Activated T-cell treated with anti-CD3 and anti-CD28 coated beads for 4 hours (primary cell): ENCODE measurements at regions not wholly inside any gene's neighbourhood (a gene's known extent, or its start where the extent isn't known, plus 50 kb on each side); places are given as distances from the start of the nearest gene placed in this dataset.
"Not testable (repeated sequence)": the region's sequence is repeated elsewhere in the genome, so short reads cannot be mapped to it uniquely, and the experiment has no call there.

Experiments
- DNase-seq: peaks from one replicate; pipeline ENCODE4 v3.0.0-alpha.2; 2020

DNA sequence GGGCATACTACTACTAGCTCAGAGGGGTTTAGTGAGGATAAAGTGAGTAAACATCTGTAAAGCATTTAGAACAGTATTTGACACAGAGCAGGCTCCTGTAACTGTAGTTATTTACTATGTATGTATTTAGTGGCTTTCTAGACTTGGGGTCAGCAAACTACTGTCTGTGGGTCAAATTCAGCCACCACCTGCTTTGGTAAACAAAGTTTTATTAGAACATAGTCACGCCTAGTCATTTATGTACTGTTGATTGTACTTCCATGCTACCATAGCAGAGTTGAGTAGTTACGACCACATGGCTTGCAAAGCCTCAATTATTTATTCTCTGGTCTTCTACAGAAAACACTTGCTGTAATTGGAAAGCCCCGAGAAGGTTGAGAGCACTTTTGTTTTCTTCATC lies 248.5 kb upstream of the PLPP4 start:
- DNase-seq, result no peak

DNA sequence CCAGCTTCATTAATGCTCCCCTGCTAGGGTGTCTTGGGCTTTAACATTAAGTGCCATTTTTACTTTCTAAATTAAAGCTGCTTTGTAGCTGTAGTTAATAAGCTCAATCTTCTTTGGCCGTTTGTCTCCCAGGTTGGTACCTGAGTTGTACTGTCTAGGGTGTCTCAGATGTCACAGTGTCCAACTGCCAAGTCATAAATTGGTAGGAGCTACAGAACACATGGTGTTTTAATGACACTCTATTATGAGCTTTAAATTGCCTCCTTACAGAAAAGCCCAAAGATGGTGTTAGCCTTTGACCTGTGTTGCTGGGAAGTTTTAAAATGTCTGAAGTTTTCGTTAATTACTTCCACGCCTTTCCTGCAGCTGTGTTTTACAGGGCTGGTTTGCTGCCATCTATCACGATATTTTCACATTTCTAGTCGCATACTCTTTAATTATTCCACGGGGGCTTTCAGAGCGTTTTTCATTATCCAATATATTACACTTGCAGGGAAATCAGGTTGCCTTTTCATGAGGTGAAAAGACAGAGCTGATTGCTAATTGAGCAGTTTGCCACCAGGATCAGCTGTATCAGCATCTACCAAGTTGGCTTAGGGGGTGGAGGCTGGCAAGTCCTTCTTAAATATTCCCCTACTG lies 247.8 kb upstream of the PLPP4 start:
- no peak for DNase-seq

DNA sequence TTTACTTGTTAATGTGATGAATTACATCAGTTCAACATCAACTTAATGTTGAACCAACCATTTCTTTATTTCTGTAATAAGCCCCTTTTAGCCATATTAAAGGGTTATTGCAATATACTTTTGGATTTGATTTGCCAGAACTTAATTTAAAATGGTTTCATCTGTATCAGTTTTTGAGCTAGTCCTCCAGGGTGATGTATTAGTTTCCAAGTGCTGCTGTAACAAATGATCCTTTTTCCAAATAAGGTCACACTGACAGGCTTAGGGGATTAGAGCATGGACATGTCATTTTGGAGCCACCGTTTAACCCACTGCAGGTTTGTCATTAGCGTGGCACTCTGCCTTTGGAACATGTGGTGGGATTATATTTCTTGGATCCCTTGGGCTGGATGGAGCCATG lies 244.8 kb upstream of the PLPP4 start:
- no peak for DNase-seq

DNA sequence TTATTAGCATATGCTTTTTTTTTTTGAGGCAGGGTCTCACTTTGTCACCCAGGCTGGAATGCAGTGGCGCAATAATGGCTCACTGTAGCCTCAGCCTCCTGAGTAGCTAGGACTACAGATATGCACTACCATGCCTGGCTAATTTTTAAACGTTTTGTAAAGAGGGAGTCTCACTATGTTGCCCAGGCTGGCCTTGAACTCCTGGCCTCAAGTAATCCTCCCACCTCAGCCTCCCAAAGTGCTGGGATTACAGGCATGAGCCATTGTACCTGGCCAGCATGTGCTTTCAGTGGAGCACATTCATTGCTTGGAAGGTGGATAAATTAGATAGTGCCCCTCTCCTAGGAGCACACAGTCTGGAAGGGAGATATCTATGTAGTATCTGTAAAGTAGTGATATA lies 243.7 kb upstream of the PLPP4 start:
- DNase-seq, result not testable (repeated sequence)

DNA sequence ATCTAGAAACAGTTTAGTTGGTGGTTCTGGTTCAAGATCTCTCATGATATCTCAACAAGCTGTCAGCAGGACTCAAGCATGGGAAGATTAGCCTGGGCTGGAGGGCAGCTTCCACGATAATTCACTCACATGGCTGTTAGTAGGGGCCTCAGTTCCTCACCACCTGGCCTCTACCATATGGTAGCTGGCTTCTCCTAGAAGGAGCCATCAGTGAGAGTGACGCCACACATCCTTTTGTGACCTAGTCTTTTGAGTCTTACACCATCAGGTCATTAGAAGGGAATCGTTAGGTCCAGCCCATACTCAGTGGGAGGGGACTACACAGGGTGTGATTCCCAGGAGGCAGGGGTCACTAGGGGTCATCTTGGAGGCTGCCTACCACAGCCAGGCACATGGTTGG lies 239.3 kb upstream of the PLPP4 start:
- DNase-seq, result no peak

DNA sequence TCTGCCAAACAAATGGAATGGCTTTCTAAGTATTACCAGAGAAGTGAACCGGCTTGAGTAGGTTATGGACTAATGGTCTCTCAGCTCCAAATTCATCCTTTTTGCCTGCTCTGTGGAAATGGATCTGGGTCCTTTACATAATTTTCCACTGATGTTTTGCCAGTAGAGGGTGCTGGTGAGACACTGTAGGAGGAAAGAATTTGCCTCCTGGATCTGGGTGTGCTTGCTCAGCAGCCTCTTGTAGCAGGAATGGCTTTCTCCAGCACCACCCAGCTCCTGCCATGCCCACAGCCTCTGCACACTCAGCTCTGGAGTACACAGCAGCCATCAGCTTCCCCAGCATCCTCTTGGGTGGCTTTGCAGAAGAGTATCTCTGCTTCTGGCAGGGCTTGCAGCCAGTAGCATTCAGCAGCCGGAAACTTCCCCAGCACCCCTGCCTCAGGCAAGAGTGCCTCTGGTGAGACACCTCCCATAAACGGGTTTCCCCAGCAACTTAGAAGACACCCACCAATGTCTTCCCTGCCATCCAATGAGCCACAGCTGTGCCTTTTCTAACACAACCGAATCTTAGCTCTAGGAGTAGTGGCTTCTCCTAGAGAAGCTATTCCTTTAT lies 235.0 kb upstream of the PLPP4 start:
- DNase-seq, result no peak

DNA sequence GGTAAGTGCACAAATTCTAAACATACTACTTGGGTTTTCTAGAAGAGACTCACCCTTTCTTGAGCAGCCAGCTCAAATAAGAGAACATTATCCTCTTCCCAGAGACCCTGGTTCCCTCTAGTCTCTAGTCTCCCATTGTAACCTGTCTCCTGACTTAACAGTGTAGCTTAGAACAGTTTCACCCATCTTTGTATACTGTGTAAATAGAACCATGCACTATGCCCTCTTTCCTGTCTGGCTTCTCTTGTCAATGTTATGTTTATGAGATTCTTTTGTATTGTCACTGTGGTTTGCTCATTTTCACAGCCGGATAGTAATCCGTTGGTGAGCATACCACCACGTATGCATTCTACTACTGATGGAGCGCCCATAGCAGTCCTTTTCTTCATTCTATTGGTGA lies 227.4 kb upstream of the PLPP4 start:
- no peak for DNase-seq

DNA sequence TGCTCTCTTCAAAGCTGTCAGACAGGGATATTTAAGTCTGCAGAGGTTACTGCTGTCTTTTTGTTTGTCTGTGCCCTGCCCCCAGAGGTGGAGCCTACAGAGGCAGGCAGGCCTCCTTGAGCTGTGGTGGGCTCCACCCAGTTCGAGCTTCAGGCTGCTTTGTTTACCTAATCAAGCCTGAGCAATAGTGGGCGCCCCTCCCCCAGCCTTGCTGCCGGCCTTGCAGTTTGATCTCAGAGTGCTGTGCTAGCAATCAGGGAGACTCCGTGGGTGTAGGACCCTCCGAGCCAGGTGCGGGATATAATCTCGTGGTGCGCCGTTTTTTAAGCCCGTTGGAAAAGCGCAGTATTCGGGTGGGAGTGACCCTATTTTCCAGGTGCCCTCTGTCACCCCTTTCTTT lies 217.3 kb upstream of the PLPP4 start:
- DNase-seq, result not testable (repeated sequence)

DNA sequence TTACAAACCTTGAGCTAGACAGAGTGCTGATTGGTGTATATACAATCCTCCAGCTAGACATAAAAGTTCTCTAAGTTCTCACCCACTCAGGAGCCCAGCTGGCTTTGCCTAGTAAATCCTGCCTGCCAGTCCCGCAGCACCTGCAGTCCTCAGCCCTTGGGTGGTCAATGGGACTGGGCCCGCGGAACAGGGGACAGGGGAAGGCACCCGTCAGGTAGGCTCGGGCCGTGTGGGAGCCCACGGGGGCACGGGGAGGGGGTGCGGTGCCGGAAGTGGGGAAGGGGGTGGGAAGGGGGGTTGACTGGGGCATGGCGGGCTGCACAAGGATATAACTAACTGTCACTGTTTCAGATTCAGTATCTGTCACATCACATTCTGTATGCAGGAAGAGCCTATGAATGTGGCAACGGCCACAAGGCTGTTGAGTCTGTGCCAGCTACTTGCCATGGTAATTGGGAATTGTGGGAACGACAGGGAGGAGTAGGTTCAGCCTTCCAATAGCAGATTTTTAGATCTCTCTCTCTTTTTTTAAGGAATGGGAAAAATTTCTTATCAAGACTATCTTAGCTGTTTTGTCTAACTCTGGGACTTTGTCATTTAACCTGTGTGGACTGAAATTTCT lies 205.1 kb upstream of the PLPP4 start:
- no peak for DNase-seq

DNA sequence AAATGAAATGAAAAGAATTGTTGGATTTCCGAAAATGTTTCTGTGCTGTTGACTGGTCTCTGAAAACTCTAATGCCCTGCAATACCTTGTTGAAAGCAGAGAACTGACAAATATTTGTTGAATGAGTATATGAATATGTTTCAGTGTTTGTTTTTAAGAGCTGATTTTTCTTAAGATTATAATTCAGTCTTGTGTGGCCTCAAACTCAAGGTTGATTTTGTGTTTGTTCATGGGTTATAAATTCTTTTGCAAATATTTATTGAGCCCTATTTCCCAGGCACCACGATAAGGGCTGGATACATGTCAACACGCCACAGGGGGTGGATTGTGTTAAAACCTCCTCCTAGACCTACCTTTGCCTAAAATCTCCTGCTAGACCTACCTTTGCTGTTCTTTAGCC lies 203.9 kb upstream of the PLPP4 start:
- no peak for DNase-seq

DNA sequence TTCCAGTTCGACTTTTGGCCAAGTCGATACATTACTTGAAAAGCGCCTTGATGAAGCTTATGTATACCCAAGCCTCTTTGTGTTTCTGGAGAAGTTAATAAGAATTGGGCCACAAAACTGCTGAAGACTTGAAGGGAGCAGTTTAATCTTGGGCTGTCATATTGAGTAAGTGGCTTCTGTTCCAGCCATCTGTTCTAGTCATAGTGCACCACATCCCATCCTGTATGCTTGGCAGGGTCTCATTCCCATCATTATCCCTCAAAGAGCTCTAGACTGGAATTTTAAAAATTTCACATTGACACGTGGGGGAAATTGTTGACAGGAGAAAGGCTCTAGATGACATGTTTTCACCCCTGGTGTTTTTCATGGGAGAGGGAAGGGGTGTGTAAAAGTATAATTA lies 196.6 kb upstream of the PLPP4 start:
- DNase-seq, result no peak

DNA sequence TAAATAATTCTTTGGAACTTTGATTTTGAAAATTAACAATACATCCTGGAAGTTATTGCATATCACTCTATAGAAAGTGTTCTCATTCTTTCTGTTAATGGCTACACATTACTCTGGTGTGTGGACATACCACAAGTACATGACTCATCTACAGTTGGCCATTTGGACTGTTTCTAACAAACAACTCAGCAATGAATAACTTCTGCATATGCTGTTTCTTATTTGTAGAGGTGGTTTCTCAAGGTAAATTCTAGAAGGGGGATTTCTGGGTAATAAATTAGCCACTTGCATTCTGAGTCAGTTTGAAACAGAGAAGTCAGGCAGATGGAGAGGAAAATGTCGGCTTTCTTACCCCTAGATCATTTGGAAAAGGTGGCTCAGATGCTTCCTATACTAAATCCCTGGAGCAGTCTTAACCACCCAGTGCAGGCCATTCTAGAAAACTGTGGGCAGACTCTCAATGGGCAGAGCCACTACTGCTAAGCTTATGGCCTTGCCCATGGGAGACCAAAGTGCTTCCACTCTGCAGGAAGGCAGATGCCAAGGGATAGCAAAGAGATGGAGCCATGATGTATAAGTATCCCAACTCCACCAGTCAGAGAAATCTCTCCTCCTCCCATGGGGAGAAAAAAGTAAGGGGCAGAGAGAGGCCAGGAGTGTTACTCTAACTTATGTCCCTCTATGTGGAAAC lies 194.0 kb upstream of the PLPP4 start:
- DNase-seq, result no peak

DNA sequence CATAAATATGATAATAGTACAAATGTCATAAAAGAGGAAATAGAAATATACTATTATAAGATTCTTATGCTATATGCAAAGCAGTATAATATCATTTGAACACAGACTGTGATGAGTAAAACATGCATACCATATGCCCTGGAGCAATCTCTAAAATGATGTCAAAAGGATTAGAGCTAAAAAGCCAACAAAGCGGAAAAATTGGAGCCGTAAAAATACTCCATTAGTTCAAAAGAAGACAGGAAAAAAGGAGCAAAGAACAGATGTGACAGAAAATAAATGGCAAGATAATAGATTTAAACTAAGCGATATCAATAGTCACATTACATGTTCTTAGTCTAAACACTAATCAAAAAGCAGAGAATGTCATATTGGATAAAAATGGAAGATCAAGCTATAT lies 191.0 kb upstream of the PLPP4 start:
- no peak for DNase-seq

DNA sequence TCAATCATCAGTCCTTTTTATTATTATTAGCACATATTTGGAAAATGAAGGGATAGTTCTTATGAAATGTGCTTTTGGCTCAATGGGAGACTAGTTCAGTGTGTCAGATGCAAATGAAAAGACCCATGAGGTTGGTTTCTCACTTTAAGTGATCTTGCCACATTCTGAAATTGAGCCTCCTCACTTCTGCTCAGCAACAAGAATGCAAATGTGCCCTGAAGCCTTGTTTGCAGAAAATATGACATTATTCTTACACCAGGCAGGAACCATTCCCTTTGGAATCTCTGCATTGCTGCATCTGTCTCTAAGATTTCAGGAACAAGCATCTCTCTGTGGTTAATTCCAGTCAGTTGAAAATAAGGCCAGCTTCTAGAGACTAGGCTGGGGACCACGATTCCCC lies 186.1 kb upstream of the PLPP4 start:
- no peak for DNase-seq

DNA sequence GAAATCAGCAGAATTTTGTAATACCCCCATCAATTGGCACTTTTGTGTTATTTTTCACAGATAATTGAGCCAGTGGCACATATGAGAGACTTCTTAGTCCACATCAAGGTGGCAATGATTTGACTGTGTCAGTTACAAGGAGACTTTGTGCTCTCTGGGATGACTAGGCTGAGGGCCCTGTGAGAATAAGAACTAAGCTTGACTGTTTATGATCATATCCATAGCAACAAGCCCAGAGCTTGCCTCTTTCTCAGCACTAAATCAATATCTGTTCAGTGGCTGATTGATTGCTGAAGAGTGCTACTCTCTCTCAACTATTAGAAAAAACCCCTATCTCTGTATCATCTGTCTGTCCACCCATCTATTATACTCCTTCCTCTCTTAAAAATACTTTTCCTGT lies 185.3 kb upstream of the PLPP4 start:
- no peak for DNase-seq

DNA sequence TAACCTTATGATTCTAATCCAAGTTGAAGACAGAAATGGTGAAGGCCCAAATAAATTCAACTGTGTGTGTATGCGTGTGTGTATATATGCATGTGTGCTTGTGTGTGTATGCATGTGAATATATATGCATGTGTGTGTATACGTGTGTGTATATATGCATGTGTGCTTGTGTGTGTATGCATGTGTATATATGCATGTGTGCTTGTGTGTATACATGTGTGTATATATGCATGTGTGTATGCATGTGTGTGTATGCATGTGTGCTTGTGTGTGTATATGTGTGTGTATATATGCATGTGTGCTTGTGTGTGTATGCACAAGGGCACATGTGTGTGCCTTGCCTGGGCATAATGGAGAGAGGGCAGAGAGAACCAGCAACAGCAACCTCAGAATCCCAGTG lies 184.7 kb upstream of the PLPP4 start:
- no peak for DNase-seq

DNA sequence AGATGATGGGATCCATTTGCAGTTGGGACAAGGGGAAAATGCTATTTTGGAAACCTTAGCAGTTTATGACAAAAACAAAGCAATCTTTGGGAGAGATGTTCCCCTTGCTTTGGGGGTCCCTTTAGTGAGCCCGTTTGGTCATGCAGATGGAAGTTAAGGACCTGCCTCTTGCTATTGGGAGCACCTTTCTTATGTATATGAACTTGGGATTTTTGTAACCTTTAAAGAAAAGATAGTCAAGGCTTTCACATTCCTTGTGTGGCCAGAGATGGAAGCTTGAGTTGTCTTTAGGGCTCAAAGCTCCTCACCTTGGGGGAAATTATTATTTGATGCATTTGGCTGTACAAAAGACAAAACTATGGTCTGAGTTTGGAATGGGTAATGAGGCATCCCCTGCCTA lies 179.0 kb upstream of the PLPP4 start:
- DNase-seq, result no peak

DNA sequence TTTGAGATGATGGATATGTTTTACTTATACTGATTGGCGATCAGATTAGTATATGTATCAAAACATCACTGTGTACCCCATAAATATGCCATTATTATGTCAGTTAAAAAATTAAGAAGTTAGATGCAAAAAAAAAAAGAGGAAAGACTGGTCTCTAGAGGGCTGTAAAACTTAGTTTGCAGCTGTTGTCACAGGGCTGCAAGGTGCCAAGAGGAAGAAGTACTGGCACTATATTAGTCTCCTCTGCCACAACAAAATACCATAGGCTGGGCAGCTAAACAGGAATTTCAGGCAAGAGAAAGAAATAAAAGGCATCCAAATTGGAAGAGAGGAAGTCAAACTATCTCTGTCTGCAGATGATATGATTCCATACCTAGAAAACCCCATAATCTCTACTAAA lies 177.8 kb upstream of the PLPP4 start:
- no peak for DNase-seq

DNA sequence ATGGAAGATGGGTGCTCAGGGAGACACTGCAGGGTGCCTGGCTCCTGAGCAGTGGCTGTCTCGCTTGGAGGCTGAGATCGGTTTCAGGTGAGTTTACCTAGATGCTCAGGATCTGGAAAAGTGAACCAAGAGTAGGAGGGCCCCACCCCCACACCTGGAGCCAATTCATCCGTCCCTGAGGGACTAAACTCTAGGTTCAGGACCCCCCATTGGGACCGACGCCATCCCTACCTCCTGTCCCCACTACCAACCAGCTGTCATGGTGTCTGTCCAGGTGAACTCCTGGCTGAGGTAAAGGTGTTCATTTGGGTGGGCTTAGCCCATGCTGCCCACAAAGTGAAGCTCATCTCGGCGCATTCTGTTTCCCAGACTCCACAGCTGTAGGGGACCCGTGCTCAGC lies 174.6 kb upstream of the PLPP4 start:
- no peak for DNase-seq

DNA sequence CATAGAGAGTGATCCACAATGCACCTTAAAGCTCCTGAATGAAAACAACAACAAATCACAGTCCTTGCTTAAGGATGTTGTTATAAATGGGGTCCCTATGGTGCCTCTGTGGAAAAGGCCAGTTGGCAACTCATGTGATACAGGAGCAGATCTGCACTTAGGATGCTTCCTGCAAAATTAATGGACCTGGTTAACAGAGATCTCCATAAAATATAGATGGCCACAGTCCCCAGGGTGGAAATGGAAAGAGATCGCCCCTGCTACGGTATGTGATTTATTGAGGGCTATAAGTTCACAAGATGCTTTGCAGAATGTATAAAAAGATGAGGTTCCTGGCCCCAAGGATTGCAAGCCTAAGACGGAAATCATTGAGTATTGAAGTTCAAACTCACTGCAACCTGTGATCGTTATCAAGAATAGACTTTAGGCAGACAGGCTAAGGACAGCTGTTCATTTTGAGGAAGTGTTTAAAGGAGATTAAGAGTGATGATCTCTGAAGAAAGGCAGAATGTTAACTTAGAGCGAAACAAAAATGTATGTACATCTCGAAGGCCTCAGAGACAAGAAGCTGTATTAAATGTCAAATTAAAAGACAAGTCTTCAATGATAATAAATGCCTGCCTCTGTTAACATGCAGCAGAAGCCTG lies 174.1 kb upstream of the PLPP4 start:
- no peak for DNase-seq

DNA sequence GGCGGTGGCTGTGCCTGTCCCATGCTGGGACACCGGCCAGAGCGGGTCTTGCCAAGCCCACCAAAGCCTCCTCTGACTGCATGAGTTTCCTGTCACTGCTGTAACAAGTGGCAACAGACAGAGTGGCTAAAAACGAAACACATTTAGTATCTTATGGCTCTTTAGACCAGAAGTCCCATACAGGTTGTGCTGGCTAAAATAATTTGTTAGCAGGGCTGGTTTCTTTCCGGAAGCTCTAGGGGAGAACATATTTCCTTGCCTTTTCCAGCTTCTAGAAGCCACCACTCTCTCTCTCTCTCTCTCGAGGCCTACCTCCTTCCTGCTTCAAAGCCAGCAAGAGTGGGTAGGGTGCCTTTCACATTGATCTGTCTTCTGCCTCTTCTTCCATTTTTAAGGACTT lies 171.6 kb upstream of the PLPP4 start:
- DNase-seq, result no peak

DNA sequence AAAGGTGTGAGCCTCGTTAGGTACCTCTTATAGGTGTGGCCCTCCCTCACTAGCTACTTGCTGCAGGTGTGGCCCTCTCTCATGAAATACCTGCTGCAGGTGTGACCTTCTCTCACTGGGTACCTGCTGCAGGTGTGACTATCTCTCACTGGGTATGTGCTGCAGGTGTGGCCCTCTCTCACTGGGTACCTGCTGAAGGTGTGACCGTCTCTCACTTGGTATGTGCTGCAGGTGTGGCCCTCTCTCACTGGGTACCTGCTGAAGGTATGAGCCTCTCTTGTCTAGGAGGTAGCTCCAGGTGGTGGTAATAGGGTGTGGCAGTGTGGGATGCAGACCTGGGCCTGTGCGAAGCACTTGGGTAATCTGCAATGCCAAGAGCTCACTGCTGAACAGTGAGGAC lies 170.7 kb upstream of the PLPP4 start:
- DNase-seq, result no peak

DNA sequence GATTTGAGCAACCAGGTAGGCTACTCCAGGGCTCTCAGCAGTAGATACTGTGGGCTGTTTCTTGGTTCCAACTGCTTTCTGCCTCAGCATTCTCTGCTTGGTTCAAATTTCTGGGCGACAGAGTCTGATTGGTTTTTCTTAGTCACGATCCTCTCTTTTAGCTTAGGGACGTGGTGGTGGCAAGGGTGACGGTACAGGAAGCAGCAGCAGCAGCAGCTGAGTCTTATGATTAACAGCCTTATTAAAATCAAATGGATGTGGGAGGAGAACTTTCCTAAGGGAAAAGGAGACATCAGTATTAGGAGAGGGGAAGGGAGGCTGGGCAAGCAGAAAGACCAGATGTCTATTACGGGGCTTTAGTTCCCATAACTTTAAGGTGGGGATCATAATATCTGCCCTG lies 156.5 kb upstream of the PLPP4 start:
- DNase-seq, result no peak

DNA sequence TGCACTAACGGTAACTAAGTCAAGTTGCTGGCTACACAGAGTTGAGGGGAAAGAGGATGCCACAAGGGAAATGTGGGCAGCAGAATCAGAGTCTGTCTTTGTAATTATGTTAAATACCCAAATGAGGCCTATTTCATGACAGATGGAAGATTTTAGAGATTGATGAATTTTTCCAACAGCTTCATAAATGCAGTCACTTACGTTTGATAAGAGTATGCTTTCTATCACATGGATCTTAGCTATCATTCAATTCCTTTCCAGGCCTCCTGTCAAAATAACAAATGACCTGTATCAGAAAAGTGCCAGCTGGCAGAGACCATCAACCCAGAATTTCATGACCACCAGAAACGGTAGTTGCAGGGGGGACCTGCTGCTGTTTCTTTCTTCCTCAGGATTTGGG lies 148.4 kb upstream of the PLPP4 start:
- no peak for DNase-seq
